A673 (cell line): ENCODE measurements at regions not wholly inside any gene's neighbourhood (a gene's known extent, or its start where the extent isn't known, plus 50 kb on each side); places are given as distances from the start of the nearest gene placed in this dataset.

Source experiments
- BruUV-seq: library from RNA; stranded (reverse); fragments of 400-500 nt; replicated peaks from 2 replicates; lab custom pipeline; 2021; lab: Mats Ljungman, UMichigan
- CTCF ChIA-PET: fragments of 300-600 bp; sonication (Branson Sonifier 250); formaldehyde crosslinking; loops from one replicate; lab custom pipeline; 2022; ENCODE audit warnings: antibody characterized with exemption; lab: Charles Lee
- POLR2A ChIA-PET: fragments of 300-600 bp; sonication (Branson Sonifier 250); formaldehyde crosslinking; loops from one replicate; lab custom pipeline; 2022; ENCODE audit warnings: antibody characterized with exemption; ENCODE audit not compliant: low non-redundant PET; lab: Charles Lee
- DNase-seq: peaks from one replicate; pipeline ENCODE4 v3.0.0-alpha.2; 2015; ENCODE audit warnings: low spot score
- H3K27ac ChIP-seq: fragments of 200-600 bp; sonication (generic); 2 replicates; pipeline ENCODE4 v1.5.1; 2016; ENCODE audit warnings: mixed run types, low read depth, mild to moderate bottlenecking, mixed read lengths, antibody characterized with exemption, low read length; ENCODE audit not compliant: poor library complexity, severe bottlenecking
- H3K27me3 ChIP-seq: fragments of 200-600 bp; sonication (generic); replicated peaks from 2 replicates; pipeline ENCODE4 v1.6.1; 2017; ENCODE audit warnings: mixed run types, low read depth, mild to moderate bottlenecking, mixed read lengths, antibody characterized with exemption, low read length; ENCODE audit not compliant: insufficient read depth, poor library complexity
- H3K36me3 ChIP-seq: fragments of 200-600 bp; sonication (generic); 2 replicates; pipeline ENCODE4 v1.6.1; 2016; ENCODE audit warnings: mixed run types, mild to moderate bottlenecking, mixed read lengths, antibody characterized with exemption, low read length; ENCODE audit not compliant: insufficient read depth, poor library complexity, severe bottlenecking
- H3K4me1 ChIP-seq: fragments of 200-600 bp; sonication (generic); 2 replicates; pipeline ENCODE4 v1.6.1; 2017; ENCODE audit warnings: mixed run types, mild to moderate bottlenecking, mixed read lengths, antibody characterized with exemption, low read length; ENCODE audit not compliant: insufficient read depth, poor library complexity, severe bottlenecking
- H3K4me3 ChIP-seq: fragments of 200-600 bp; sonication (generic); 2 replicates; pipeline ENCODE4 v1.5.1; 2016; ENCODE audit warnings: low read depth, mixed run types, mild to moderate bottlenecking, mixed read lengths, low read length; ENCODE audit not compliant: poor library complexity, severe bottlenecking
- H3K9me3 ChIP-seq: fragments of 200-600 bp; sonication (generic); 2 replicates; pipeline ENCODE4 v1.6.1; 2016; ENCODE audit warnings: mixed run types, low read depth, mild to moderate bottlenecking, mixed read lengths, antibody characterized with exemption, low read length; ENCODE audit not compliant: poor library complexity, severe bottlenecking
- EZH2 ChIP-seq: fragments of 200-600 bp; sonication (generic); IDR thresholded peaks from 2 replicates; pipeline ENCODE4 v1.6.1; 2017; ENCODE audit warnings: borderline replicate concordance, low read depth, mild to moderate bottlenecking, mixed read lengths, antibody characterized with exemption, low read length; ENCODE audit not compliant: poor library complexity, severe bottlenecking
- intact Hi-C: fragments of 100-400 bp; cut with micrococcal nuclease; formaldehyde crosslinking; loops from one replicate; pipeline ENCODE4 v1.10.0; 2022; ENCODE audit not compliant: unreplicated experiment
- TF ChIP-seq, protein P1 (sequence below): fragments of 300-800, 200-600 bp; sonication (generic); conservative IDR thresholded peaks from 2 replicates; pipeline ENCODE4 v1.5.1; 2017; ENCODE audit warnings: low read depth, mild to moderate bottlenecking, antibody characterized with exemption, low read length, moderate library complexity, mixed read lengths

DNA sequence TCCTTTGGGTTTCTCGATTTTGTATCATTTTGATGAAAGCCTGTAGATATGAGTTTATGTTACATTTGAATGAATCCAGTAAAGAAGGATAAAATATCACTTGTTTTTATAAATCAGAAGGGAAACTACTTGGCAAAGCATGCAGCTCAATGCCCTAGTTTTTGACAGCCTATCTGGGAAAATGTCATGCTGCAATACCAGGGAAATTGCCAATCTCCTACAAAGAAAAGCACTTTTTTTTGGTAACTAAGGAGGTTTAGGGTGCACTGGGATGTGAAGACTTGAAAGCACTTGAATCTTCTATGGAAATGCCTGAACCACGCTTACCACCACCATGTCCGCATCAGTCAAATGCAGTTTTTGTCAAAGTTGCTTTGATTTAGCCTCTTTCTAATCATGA is 446.9 kb upstream of the LRRC7 start:
- BruUV-seq: no TSS peak
- POLR2A ChIA-PET: no interaction called here

DNA sequence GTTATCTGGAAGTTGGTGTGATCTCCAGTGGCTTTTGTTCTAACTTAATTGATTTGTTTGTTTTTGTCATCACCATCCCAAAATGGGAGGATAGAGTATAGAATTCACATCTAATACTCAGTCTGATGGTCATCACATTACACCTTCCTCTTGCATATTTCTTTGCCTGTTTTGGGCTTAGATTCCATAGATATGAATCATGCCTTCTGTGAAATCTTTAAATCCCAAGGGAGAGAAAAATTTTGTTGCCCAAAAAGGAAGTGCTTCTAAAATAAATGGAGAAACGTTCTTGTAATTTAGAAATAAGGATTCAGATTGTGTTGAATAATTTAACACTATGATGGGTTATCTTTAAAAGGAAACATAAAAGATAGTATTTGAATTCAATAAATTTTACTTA is 446.0 kb upstream of the LRRC7 start:
- TF ChIP-seq, protein P1, sequence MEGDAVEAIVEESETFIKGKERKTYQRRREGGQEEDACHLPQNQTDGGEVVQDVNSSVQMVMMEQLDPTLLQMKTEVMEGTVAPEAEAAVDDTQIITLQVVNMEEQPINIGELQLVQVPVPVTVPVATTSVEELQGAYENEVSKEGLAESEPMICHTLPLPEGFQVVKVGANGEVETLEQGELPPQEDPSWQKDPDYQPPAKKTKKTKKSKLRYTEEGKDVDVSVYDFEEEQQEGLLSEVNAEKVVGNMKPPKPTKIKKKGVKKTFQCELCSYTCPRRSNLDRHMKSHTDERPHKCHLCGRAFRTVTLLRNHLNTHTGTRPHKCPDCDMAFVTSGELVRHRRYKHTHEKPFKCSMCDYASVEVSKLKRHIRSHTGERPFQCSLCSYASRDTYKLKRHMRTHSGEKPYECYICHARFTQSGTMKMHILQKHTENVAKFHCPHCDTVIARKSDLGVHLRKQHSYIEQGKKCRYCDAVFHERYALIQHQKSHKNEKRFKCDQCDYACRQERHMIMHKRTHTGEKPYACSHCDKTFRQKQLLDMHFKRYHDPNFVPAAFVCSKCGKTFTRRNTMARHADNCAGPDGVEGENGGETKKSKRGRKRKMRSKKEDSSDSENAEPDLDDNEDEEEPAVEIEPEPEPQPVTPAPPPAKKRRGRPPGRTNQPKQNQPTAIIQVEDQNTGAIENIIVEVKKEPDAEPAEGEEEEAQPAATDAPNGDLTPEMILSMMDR: no peak
- TF ChIP-seq EZH2: no peak
- no peaks in the 10 kb centered on the region for H3K9me3 ChIP-seq
- DNase-seq: peak; percentile 12
- H3K4me1 ChIP-seq: no peaks in the 10 kb centered on the region
- H3K36me3 ChIP-seq: no peaks in the 10 kb centered on the region
- ChIA-PET POLR2A (no interaction called here), CTCF (no interaction called here)
- H3K27ac ChIP-seq: no peak overlapping the region
- BruUV-seq: no TSS peak
- H3K27me3 ChIP-seq: no peaks in the 10 kb centered on the region
- intact Hi-C loops: no loop called here
- H3K4me3 ChIP-seq: no peak overlapping the region

More for the DNA sequence above, 446.9 kb upstream of the LRRC7 start:
- intact Hi-C loops: no loop called here
- H3K4me3 ChIP-seq: no peak overlapping the region
- CTCF ChIA-PET: no interaction called here
- H3K4me1 ChIP-seq: no peaks in the 10 kb centered on the region
- no peak for DNase-seq
- TF ChIP-seq EZH2: no peak
- TF ChIP-seq, protein P1: no peak
- H3K27me3 ChIP-seq: no peaks in the 10 kb centered on the region
- H3K9me3 ChIP-seq: no peaks in the 10 kb centered on the region
- no peak overlapping the region for H3K27ac ChIP-seq
- H3K36me3 ChIP-seq: no peaks in the 10 kb centered on the region

DNA sequence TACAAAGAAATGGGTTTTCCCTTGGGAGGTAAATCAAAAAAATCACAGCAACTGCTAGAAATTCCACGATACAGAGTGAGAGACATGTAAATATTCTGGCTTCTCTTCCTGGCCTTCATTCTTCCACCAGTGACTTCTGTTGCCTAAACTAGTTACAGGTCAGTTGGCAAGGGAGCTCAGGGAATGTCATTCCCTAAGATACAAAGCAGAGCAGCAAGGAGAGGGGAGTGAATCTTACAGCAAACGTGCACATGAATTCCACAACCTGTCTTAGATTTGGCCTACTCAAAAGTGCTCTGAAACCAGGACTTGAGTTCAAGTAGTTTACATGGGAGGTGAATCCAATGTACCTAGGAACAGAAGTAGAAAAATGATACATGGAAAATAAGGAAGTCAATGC is 445.3 kb upstream of the LRRC7 start:
- intact Hi-C loops: no loop called here
- H3K4me3 ChIP-seq: no peak overlapping the region
- H3K36me3 ChIP-seq: no peaks in the 10 kb centered on the region
- ChIA-PET CTCF (no interaction called here), POLR2A (no interaction called here)
- TF ChIP-seq, protein P1: no peak
- no peak for TF ChIP-seq EZH2
- H3K27me3 ChIP-seq: no peaks in the 10 kb centered on the region
- no peak for DNase-seq
- no peak overlapping the region for H3K27ac ChIP-seq
- H3K9me3 ChIP-seq: no peaks in the 10 kb centered on the region
- no TSS peak for BruUV-seq
- H3K4me1 ChIP-seq: no peaks in the 10 kb centered on the region
